ENCODE measurements at regions not wholly inside any gene's neighbourhood (a gene's known extent, or its start where the extent isn't known, plus 50 kb on each side); places are given as distances from the start of the nearest gene placed in this dataset.
A peak's percentile ranks its signal among the peaks of the same experiment; 100 is the strongest.

GRCh38 chr14:22158560-22158959, 430.5 kb downstream of the DAD1 start:
- no peaks in the 10 kb centered on the region for H3K27me3 Mint-ChIP-seq (ENCODE audit: unreplicated experiment)
- no peak overlapping the region for H3K4me3 Mint-ChIP-seq (ENCODE audit: low read depth, unreplicated experiment)
- CTCF ChIA-PET: interaction anchor here (1.1 kb wide), 1 partner anchor 36 kb away, joined by 3 read pairs; no protein-coding TSS in a partner anchor
- H3K27ac Mint-ChIP-seq (ENCODE audit: unreplicated experiment): no peak overlapping the region
- H3K4me1 Mint-ChIP-seq (ENCODE audit: low read depth, unreplicated experiment): peaks cover 8% of the 10 kb centered on the region
- DNase-seq: no peak
- no peaks in the 10 kb centered on the region for H3K36me3 Mint-ChIP-seq (ENCODE audit: insufficient read depth, unreplicated experiment)
- TF ChIP-seq, protein P1, sequence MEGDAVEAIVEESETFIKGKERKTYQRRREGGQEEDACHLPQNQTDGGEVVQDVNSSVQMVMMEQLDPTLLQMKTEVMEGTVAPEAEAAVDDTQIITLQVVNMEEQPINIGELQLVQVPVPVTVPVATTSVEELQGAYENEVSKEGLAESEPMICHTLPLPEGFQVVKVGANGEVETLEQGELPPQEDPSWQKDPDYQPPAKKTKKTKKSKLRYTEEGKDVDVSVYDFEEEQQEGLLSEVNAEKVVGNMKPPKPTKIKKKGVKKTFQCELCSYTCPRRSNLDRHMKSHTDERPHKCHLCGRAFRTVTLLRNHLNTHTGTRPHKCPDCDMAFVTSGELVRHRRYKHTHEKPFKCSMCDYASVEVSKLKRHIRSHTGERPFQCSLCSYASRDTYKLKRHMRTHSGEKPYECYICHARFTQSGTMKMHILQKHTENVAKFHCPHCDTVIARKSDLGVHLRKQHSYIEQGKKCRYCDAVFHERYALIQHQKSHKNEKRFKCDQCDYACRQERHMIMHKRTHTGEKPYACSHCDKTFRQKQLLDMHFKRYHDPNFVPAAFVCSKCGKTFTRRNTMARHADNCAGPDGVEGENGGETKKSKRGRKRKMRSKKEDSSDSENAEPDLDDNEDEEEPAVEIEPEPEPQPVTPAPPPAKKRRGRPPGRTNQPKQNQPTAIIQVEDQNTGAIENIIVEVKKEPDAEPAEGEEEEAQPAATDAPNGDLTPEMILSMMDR (IDR thresholded peaks at IDR 0.05; ENCODE audit: unreplicated experiment): no peak
- H3K9me3 Mint-ChIP-seq (ENCODE audit: low read depth, unreplicated experiment): no peaks in the 10 kb centered on the region
- intact Hi-C loops (cut with micrococcal nuclease; ENCODE audit: unreplicated experiment): no loop called here
- BruUV-seq (replicated peaks): no TSS peak

- DNase-seq: no peak
- CTCF ChIA-PET: no interaction called here
- no TSS peak for BruUV-seq (replicated peaks)
Observed at GRCh38 chr14:22155571-22155970, 433.5 kb downstream of the DAD1 start.

GRCh38 chr14:22152903-22153302, 436.1 kb downstream of the DAD1 start:
- no peaks in the 10 kb centered on the region for H3K4me1 Mint-ChIP-seq (ENCODE audit: low read depth, unreplicated experiment)
- TF ChIP-seq, protein P1 (IDR thresholded peaks at IDR 0.05; ENCODE audit: unreplicated experiment): no peak
- peaks cover 4% of the 10 kb centered on the region for H3K9me3 Mint-ChIP-seq (ENCODE audit: low read depth, unreplicated experiment)
- DNase-seq: no peak
- BruUV-seq (replicated peaks): no TSS peak
- CTCF ChIA-PET: no interaction called here
- no peak overlapping the region for H3K4me3 Mint-ChIP-seq (ENCODE audit: low read depth, unreplicated experiment)
- peaks cover 26% of the 10 kb centered on the region for H3K27me3 Mint-ChIP-seq (ENCODE audit: unreplicated experiment)
- no peak overlapping the region for H3K27ac Mint-ChIP-seq (ENCODE audit: unreplicated experiment)
- no peaks in the 10 kb centered on the region for H3K36me3 Mint-ChIP-seq (ENCODE audit: insufficient read depth, unreplicated experiment)
- intact Hi-C loops (cut with micrococcal nuclease; ENCODE audit: unreplicated experiment): no loop called here

More at GRCh38 chr14:22155571-22155970, 433.5 kb downstream of the DAD1 start:
- TF ChIP-seq, protein P1 (IDR thresholded peaks at IDR 0.05; ENCODE audit: unreplicated experiment): no peak
- H3K4me1 Mint-ChIP-seq (ENCODE audit: low read depth, unreplicated experiment): peaks cover 8% of the 10 kb centered on the region
- no peaks in the 10 kb centered on the region for H3K27me3 Mint-ChIP-seq (ENCODE audit: unreplicated experiment)
- H3K4me3 Mint-ChIP-seq (ENCODE audit: low read depth, unreplicated experiment): no peak overlapping the region
- no peaks in the 10 kb centered on the region for H3K36me3 Mint-ChIP-seq (ENCODE audit: insufficient read depth, unreplicated experiment)
- intact Hi-C loops (cut with micrococcal nuclease; ENCODE audit: unreplicated experiment): no loop called here
- H3K27ac Mint-ChIP-seq (ENCODE audit: unreplicated experiment): no peak overlapping the region
- peaks cover 4% of the 10 kb centered on the region for H3K9me3 Mint-ChIP-seq (ENCODE audit: low read depth, unreplicated experiment)

DNA sequence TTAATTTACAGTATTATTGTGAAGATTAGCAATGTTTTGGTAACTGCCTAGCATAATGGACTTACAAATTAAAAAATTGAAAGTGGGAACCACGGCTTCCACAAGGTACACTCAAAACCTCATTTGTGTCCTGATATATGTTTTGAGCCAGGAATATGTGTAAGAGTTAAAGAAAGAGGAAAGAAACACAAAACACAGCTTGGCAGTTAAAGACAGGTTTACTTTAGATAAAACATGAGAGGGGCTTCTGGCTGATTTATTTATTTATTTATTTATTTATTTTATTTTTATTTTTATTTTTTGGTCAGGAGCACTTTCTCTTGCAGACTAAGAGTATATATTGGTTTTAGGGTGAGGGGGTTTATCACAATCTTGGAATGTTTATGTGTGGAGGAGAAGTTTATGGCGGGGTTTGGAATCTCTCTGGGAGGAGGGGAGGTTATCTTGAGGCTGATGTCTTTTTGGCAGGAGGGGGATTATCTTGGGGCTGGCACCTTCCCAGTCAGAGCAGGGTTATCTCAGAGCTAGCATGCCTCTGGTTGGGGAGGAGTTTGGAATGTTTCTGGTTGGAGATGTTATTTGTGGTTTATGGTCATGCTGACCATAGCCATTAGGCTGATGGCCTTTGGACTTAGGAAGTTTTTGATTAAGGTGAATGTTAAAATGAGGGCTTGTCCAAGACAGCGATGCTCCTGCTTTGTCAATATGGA, 436.7 kb downstream of the DAD1 start:
- Mint-ChIP-seq H3K27ac (ENCODE audit: unreplicated experiment) (peak overlapping the region; percentile 49), H3K4me1 (ENCODE audit: low read depth, unreplicated experiment) (no peaks in the 10 kb centered on the region), H3K27me3 (ENCODE audit: unreplicated experiment) (peaks cover 31% of the 10 kb centered on the region), H3K4me3 (ENCODE audit: low read depth, unreplicated experiment) (no peak overlapping the region), H3K9me3 (ENCODE audit: low read depth, unreplicated experiment) (peaks cover 4% of the 10 kb centered on the region), H3K36me3 (ENCODE audit: insufficient read depth, unreplicated experiment) (no peaks in the 10 kb centered on the region)
- DNase-seq: no peak
- TF ChIP-seq, protein P1 (IDR thresholded peaks at IDR 0.05; ENCODE audit: unreplicated experiment): no peak
- BruUV-seq (replicated peaks): no TSS peak
- CTCF ChIA-PET: no interaction called here
- intact Hi-C loops (cut with micrococcal nuclease; ENCODE audit: unreplicated experiment): no loop called here

All from Calu3 (cell line).